ELF-1 (cell line): ENCODE measurements at regions not wholly inside any gene's neighbourhood (a gene's known extent, or its start where the extent isn't known, plus 50 kb on each side); places are given as distances from the start of the nearest gene placed in this dataset.

ENCODE experiments used
- DNase-seq: peaks from one replicate; pipeline ENCODE4 v3.0.0-alpha.2; 2016; ENCODE audit warnings: low read depth, low spot score

DNA sequence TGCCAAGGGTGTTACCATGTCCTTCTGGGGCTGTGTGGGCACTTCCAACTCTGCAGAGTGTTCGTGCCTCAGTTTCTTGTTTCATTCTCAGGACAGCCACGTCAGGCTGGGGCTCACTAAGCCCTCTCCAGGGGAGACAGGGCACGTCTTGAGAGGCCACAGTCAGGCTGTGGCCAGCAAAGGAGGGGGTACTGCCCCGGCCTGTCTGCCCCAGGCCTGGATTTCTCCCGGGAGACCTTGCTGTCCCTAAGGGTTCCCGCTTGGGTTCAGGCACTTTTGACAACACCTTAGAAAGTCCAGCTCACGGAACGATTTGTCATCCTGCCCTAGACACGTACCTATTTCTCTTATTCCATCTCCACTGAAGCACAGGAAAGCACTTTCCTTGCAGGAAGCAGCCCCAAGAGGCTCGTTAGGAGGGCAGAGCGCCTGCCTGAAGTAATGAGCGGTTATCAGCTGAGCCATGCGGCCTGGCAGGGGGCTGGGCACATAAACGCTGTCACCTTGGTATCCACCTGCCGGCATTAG lies 290.4 kb upstream of the RTL1 start:
- DNase-seq, result no peak

DNA sequence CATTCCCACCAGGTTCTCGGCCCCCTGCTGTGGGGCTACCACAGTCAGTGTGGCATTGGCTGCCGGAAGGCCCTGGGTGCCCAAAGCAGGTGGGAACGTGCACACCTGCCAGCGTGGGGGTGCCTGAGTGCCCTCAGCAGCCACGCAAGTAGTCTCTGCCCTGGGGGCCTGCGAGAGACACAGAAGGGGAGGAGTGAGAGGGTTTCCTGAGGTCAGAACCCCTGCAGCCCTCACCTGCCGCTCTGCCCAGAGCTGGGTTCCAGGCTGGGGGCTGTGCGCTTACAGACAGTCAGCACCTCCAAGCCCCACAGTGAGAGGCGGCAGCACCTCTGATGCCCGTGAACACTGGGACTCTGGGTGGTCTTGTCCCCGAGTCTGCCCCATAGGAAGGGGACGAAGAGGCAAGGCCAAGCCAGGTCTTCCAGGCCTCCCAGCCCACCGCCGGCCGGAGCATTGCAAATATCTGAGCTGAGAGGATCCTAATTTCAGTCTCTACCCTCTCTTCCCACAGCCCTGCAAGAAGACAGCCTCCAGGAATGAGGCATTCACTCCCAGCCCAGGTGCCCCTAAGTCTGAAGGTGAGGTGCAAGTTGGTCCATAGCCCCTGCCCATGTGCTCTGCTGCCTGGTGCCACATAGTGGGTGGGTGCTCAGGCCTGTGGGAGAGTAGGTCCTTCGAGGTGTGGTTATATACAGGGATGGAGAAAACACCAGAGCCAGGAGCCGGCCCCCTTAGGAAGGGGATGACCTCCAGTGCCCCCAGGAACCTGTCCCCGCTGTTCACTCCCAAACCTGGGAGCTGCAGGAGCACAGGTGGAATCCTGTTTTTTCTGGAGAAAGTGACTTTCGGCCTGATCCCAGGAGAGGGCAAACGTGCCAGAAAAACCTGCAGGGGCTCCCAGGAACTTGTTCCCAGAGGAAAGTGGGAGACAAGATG lies 291.1 kb upstream of the RTL1 start:
- no peak for DNase-seq

DNA sequence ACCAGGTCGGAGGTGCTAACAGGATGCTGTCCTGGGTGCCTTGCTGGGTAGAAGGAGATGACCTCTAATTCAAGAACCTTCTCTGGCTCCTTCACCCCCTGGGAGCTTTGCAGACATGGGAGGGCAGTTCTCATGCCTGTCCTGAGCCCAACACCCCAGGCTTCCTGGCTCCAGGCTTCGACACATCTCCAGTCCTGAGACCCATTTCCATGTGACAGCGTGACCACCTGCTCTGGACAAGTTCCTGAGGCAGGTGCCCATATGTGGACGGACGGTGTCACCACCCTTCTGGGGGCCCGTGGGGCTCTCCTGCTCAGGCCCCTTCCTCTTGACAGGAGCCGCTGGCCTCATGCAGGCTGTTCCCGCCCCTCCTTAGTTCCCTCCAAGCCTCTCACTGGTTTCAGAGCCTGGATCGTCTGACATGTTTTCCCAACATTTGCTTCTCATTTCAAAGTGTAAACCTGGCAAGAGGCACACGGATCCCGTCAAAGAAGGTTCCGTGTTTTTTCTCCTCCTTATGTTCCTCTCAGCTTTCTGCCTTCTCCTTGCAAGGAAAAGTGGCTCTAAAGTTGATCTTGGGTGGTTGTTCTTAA lies 291.9 kb upstream of the RTL1 start:
- no peak for DNase-seq

DNA sequence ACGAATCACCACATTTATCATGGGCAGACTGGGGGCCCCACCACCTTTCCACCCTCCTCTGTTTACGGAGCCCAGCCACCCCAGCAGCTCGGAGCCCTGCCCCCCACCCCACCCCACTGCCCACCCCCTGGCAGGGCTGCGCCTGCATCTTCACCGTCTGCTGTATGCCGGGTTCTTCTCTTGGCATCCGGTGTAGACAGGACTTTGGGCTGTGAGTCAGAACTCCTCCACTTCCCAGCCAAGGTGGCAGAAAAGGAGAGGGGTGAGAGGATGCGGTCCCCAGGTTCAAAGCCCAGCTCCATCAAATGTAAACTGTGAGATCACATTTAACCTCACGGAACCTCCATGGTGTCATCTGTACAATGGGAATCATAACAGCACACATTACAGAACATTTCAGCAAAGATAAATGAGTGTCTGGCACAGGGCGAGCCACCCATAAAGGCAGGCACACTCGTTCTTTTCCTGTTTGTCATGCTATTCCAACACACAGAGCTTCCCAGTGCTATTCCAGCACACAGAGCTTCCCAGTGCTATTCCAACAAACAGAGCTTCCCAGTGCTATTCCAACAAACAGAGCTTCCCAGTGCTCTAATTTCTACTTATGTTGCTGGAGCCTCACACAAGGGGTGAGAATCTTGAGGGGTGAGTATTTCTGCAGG lies 292.7 kb upstream of the RTL1 start:
- DNase-seq, result no peak

DNA sequence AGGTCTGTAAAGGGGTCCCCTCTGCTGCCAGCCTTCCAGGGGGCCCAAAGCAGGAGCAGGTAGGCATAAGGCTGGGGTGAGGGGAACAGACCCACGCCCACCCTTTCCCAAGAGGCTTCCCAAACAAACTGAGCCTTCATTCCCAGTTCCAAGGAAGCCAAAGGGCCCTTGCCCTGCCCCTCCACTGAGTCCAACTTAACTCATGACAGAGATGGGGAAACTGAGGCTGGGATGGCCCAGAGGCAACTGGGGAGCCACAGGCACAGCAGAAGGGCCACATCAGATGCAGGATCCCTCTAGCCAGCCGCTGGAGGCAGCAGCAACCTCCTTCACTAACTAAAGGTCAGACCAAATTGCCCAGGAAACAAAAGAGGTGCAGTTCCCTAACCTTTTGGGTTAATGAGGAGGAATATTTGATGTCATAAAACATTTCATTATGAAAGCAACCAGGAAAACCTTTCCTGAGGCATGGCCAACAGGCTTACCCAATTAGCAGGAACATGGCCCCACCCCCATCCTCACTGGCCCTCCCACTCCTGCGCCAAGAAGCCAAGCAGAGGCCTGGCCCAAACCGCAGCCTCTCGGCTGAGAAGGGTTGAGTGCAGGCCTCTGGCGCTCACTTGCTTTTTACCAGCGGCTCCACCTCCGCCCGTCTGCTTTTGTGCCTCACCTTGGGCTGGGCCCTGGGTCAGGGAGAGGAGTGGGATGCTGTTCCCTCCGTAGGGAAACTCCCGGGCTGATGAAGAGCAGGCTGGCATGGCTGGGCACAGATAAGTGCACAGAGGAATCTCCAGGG lies 293.5 kb upstream of the RTL1 start:
- peak; percentile 67 for DNase-seq

DNA sequence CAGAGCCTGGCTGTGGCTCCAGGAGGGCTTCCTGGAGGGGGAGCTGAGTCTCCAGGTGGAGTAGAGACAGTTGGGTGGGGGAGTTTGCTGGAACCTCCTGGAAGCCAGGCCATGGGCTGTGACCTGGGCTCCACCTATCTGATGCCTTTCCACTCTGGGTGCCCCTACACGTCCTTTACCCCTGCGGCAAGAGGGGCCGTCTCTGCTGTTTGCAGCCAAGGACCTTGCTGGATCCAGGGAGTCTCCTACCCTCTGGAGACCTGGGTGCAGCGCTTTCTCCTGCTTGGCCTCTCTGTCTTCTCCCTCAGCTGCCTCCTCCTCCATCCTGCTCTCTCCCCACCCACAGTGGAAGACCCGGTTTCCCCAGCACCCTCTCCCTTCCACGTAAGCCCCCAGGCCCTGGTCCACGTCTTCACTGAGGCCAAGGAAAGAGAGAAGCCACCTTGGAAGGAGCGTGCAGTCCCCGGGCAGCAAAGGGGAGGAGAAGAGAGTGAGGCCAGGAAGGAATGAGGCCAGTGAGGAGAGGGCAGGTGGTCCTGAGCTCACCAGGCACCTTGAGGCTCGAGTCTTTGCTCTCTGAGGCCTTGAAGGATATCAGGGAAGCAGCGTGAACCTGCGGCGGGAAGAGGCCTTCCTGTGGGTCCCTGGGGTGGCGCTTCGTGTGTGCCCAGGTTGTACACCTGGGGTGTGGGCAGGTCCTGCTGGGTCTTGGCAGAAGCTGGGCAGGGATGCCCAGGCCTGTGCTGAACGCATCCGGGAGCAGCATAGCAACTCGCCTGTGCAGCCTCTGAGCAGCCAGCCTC lies 294.3 kb upstream of the RTL1 start:
- DNase-seq, result no peak

DNA sequence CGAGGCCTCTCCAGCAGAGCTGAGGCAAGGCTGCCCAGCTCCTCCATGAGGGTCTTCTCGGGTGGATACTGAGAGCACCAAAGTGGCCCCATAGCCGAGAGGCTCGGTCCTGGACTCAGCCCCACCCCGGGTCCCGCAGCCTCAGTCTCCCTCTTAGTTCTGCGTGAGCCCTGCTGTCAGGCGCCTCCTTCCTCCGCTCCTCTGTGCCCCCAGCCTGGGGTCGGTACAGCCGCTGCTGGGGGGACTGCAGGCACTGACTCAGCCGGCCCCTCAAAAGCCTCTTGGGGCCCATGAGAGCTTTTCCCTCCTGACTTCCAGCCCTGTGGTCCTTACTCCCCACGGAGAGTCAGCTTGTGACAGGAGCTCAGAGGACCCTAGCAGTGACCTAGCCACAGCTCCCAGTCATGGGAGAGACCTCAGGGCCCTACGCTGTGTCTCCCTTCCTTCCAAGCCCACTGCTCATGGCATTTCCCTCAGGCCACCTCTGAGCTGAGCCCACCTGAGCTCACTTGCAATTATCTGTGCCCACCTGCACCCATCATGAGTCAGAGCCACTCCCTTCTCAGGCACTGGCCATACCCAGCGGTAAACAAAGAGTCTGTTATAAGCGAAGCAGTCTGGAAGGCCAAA lies 295.0 kb upstream of the RTL1 start:
- no peak for DNase-seq

DNA sequence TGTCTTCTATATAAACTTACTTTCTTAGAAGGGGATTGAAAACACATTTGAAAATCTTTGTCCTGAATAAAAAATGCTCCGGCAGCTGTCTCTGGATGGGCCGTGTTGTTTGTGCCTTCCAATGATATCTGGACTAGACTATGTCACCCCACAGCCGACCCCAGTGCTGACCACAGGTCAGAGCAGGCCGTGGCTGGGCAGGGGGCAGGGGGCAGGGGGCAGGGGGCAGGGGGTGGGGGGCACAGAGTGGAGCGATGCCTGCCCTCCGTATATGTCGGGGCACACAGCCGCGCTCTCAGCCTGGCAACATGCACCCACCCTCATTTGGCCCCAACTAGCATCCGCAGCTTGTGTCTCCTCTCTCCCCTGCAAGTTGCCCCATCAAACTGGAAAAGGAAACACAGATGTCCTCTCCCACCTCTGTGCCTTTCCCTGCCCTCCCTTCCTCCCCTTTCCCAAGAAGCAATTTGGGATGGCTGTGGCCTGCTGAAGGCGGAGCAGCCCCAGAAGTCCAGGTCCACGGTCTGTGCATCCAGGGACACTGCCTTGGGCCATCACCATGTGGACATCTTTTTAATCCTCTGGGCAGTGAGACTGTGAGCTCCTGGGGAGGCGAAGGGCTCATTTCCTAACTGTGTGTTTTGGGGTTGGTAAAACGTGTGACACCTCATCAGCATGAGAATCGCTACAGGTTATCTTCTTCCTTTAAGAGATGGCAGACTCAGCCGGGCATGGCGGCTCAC lies 295.7 kb upstream of the RTL1 start:
- DNase-seq, result no peak

DNA sequence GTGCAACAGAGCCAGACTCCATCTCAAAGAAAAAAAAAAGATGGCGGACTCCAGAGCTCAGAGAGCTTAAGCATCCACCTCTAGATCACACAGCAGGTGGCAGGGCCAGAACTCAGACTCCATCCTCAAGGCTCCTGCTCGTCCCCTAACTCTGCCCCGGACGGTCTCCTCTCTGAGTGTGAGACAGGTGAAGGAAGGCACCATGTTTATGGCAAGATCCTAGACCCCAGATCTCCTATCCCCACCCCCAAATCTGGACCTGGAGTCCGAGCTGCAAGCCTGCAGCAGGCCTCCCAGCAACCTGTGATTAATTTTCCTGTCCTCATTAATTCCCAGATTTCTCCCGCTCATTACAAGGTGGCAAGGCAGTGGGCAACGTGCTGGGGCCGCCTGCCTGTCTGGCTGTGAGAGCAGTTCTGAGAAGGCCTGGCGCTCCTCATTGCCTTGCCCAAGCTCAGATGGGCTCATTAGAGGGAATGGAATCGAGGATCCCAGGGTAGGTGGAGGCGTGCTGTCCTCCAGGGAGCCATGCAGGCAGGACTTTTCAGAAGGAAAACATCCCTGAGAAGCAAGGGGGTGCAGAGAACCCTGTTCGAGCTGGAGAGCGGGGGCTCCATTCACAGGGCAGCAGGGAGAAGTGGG lies 296.6 kb upstream of the RTL1 start:
- no peak for DNase-seq

DNA sequence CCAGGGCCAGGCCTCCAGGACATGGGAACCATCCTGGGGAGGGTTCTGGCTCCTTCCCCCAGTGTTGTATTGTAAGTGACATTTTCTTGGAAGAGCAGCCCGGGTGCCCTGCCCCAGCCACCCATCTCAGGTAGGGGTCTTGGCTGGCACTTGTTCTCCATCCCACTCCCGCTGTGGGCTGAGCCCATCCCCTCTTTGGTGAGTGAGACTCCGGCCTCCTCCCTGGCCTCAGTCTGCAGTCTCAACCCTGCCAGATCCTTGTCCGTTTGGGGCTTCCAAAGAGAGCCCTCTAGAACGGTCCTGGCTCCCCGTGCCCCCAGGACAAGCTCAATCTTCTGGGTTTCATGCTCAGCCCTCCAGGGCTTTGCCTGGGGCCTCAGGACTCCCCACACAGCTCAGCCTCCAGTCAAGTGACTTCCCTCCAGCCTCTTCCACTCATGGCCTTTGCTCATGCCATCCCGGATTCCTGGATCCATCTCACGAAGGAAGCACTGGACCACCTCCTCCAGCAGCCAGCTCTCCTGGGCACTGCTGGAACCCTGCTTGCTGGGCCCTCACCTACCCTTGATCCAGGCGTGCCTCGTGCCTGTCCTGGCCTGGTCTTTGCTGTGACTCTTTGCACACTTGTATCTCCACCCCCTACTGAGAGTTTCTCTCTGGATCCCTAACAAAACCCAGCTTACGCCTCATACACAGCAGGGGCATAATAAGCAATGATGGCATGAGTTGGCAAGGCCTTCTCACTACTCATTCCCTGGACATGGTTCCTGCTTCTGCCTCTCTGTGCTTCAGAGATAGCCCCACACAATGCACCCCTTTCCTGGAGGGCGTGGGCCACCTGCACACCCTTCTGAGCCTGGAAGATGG lies 297.4 kb upstream of the RTL1 start:
- DNase-seq, result no peak

DNA sequence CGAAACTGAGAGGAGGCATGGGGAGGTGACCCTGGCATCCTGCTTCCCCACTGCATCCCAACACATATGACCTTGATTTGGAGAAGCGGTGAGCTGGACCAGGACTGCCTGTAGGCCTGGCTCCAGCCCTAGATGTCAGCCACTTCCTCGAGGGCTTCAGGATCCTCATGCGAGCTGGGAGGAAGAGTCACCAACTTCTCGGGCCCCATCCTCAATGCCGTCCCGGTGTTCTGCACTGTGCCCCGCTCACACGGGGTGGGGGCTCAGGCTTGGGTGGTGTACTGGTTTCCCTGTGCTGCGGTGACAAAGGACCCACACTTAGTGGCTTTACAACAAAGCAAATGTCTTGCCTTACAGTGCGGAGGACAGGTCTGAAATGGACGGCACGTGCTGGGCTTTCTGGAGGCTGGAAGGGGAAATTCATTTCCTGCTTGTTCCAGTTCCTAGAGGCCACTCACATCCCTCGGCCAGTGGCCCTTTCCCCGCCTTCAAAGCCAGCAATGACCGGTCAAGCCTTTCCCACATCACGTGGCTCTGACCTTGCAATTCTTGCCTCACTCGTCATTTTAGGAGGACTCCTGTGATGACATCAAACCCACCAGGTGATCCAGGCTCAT lies 298.1 kb upstream of the RTL1 start:
- DNase-seq, result no peak

DNA sequence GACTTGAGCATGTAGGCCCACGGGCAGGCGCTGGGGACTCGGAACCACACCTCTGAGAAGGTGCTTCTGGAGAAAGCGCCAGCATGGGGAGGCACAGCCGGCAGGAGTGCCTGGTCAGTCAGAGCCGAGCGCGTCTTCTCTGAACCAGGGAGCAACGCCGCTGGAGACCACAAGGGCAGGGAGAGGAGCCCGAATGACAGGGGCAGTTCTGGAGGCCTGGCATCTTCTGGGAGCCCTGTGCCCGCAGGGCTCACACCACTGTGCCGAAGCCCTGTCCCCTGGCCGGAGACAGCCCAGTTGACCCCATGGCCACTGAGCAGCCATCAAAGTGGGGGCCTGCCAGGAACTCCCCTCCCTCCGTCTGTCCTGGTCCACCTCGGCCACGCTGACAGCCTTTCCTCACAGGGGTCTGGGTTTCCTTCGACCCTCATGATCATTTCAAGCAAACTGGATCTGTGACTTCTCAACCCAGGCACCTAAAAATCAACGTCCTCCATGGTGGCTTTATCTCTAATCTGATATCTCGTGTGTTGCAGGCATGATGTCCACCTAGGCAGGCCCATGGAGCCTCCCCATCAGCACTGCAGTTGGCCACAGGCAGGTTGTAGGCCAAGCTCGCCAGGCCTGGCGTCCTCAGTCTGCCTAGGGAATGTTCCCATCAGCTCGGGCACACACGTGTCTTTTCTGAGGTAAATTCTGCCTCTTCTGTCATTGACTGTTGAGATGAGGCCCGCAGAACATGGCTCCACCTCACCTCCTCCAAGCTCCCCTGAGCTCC lies 299.3 kb upstream of the RTL1 start:
- DNase-seq, result no peak

DNA sequence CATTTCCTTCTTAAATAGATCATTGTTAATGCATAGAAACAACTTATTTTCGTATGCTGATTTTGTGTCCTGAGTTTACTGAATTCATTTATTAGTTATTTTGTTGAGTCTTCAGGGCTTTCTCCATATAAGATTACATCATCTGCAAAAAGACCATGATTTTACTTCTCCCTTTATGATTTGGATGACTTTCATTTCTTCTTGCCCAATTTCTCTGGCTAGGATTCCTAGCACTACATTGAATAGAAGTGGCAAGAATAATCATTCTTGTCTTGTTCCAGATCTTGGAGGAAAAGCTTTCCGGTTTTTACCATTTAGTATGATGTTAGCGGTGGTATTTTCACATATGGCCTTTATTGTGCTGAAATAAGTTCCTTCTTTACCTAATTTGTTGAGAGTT lies 303.0 kb upstream of the RTL1 start:
- no peak for DNase-seq

DNA sequence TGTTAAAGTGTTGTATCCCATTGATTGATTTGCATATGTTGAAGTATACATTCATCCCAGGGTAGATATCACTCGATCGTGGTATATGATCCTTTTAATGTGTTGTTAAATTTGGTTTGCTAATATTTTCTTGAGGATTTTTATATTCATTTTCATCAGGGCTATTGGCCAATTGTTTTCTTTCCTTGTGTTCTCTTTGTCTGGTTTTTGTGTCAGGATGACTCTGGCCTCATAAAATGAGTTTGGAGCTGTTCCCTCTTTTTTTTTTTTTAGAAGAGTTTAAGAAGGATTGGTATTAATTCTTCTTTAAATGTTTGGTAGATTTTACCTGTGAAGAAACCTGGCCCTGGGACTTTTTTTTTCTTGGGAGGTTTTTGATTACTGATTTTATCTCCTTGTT lies 303.5 kb upstream of the RTL1 start:
- no peak for DNase-seq

DNA sequence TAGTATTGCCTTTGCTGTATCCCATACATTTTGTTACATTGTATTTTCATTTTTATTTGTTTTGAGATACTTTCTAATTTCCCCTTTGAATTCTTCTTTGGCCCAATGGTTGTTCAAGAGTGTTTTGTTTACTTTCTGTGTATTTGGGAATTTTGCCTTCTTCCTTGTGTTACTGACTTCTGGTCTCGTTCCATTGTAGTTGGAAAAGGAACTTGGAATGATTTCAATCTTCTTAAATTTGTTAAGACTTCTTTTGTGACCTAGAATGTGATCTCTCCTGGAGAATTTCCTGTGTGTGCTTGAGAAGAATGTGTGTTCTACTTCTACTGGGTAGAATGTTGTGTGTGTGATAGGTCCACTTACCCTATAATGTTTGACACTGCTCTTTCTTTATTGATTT lies 304.4 kb upstream of the RTL1 start:
- DNase-seq, result no peak

DNA sequence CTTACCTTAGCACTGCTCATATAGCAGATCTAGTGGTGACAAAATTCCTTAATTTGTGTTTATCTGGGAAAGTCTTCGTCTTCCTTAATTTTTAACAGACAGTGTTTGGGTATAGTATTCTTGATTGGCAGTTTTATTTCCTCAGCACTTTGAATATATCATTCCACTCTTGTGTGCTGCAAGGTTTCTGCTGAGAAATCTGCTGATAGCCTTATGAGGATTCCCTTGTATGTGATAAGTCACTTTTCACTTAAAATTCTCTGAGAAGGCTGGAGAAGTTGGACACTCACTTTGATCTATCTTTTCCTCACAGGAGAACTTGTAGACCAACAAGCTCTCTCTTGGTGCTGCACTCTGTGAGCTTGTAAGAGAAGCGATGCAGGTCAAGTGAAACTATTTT lies 306.1 kb upstream of the RTL1 start:
- no peak for DNase-seq

DNA sequence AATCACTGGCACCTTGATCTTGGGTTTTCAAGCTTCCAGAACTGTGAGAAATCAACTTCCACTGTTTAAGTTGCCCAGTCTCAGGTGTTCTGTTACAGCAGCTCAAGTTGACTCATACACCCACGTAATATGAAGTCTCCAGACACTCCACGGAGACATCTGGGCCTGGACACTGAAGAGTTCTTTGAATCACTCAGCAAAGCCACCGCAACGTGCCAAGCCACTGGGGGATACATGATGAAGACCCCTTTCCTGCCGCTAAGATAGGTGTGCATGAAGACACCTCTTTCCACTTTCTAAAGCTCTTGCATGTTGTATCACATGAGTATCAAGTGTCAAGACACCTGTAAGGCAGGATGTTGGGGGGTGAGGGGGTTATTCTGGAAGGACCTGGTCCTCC lies 311.7 kb upstream of the RTL1 start:
- no peak for DNase-seq
